ENCODE measurements at regions not wholly inside any gene's neighbourhood (a gene's known extent, or its start where the extent isn't known, plus 50 kb on each side); places are given as distances from the start of the nearest gene placed in this dataset.

- DNase-seq, result no peak
These were observed 57.6 kb upstream of the MED9 start for GRCh38 chr17:17419166-17419565.

DNA sequence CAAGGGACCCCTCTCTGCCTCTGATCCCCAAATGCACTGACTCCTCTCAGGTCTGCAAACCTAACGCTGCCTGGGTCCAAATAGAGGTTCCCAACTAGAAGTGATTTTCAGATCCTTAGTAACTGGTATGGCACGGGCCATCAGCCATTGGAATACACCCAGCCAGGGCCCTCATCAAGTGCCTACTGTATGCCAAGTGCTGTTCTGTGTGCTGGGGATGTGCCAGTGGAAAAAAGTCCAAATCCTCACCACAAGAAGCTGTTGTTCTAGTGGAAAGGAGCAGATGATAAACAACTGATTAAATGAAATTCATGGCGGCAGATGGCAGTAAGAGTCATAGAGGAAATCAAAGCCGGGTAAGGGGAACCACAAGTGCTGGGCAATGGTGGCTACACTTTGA is 57.2 kb upstream of the MED9 start:
- no peak for DNase-seq

GRCh38 chr17:17420082-17420481 is 56.7 kb upstream of the MED9 start:
- no peak for DNase-seq

GRCh38 chr17:17420561-17421269 is 56.1 kb upstream of the MED9 start:
- DNase-seq, result no peak

DNA sequence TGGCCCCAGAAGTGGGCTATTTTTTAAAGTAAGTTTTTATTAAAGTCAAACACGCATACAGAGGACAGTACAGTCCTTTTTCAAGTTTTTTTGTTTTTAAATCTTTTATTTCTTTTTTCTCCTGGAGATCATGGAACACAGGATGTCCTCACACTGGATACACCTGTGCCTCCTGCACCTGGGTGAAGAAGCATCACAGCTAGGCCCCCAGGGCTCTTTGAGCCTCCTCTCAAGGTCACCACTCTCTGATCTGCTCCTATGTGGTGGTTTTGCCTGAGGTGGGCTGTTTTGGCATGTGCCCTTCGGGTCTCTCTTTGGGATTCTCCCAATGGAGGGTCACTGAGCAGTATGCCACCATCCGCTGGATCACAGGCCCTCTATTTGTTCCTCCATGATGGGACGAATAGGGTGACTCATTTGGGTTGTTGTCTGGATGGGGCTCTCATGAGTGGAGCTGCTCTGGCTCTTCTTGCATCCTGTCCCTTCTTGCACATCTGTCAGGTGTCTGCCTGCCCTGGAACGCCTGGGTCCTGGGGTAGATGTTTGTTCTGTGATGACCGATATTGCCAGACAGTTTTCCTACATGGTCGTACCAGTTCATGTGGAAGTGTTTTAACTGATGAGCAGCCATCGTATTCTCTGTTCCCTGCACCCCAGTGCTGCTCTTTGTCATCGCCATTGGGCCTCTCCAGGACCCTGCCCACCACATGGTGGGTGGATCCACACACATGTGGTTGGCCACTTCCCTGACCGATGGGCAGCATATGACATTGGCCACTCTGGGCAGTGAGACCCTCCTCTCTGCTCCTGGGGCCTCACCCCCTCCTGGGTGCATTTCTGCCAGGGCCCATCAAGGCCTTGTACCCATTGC is 55.2 kb upstream of the MED9 start:
- DNase-seq, result no peak

DNA sequence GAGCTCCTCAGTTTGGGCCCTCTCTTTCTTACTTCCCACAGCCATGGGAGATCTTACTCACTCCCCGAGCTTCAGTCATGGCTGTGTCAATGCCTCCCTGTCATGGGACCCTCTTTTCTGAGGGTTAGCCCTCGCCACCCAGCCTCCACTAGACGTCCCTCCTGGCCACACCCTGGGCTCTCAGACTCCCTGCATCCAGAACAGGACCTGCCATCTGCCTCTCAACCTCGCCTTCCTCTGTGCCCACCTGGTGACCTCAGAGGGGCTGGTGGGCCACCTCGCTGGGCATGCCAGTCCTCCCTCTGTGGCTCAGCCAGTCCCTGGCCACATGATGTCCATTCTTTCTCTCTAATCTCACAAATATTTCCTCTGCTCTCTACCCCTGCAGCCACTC is 54.6 kb upstream of the MED9 start:
- no peak for DNase-seq

DNA sequence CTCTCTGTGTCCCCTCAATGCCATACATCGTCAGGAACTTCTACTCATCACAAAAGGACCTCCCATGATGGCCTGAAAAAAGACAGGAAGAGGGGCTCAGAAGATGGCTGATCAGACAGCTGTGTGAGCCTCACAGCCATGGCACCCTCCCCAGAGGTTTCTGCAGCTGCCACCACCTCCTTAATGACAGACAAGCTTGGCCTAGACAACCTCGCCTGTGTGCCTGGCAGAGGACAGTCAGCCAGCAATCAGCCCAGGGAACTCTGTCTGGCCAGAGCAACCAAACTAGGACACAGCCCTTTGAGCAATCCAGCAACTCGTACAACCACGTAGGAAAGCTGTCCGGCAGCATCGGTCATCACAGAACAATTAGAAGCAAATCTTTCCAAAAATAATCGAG is 54.2 kb upstream of the MED9 start:
- no peak for DNase-seq

DNA sequence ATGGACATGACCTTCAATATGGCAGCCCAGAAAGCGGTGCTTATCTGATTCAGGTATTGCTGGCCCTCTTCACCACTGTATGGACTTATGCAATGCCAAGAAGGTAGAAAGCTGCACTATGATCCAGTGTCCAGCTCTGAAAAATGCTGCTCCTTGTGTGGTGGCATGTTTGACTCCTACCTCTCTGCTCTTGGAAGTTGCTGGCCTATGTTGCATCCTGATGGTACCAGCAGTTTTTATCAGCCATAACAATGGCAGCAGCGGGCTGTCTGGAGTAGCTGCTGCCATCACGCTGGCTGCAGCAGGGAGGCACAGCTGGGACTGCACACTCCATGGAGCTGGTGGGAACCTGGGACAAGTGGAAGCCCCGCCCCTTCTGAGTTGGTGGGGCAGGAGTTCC is 53.1 kb upstream of the MED9 start:
- DNase-seq, result no peak

DNA sequence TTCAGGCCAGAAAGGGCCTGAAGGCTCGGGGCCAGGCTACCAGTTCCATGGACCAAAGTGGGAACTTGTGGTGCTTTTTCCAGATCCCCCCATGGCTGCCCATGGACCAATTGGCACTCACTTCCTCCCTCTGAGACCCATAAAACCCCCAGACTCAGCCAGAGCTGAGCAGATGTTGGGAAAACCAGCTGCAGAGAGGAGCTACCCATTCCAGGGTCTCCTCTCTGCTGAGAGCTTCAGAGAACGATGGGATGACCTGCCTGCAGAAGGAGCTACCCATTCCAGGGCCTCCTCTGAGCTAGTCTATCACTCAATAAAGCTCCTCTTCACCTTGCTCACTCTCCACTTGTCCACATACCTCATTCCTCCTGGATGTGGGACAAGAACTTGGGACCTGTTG is 52.2 kb upstream of the MED9 start:
- DNase-seq, result no peak

- DNase-seq, result no peak
These were observed 51.8 kb upstream of the MED9 start for GRCh38 chr17:17425005-17425404.

DNA sequence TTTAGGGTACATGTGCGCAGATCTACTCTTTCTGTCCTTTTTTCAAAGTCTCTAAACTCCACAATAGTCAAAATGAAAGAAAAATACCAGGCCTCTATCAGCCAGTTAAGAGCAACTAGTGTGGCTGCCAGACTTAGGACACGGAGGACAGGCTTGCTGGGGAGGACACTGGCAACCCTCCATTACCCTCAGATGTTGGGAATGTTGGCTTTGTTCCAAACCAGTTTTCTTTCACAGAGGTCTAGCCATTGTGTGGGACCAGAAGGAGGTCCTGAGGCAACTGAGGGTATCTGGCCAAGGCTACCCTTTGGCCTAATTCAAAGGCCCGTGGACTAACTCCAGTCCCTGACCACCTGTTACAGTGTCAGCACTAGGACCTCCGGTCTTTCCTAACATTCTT is 51.2 kb upstream of the MED9 start:
- DNase-seq, result no peak

DNA sequence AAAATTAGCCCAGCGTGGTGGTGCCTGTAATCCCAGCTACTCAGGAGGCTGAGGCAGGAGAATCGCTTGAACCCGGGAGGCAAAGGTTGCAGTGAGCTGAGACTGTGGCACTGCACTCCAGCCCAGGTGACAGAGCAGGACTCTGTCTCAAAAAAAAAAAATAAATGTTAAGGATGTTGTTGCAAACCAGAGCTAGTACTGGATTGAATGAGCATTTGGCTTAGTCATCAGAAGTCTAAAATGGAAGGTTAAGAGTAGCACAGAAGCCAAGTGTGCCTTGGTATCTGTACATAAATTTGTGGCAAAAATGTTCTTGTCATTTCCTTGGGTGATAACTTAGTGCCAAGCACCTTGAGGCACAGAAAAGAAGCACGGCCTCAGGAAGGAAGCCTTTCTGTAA is 50.6 kb upstream of the MED9 start:
- no peak for DNase-seq
